Heart left ventricle (tissue), 13 donors: ENCODE measurements at regions not wholly inside any gene's neighbourhood (a gene's known extent, or its start where the extent isn't known, plus 50 kb on each side); places are given as distances from the start of the nearest gene placed in this dataset.

Experiments
- CTCF ChIP-seq, 12 donors: fragments of 200-600 bp; sonication (generic) in 4 of 12; IDR thresholded peaks; one replicate each; pipeline versions ENCODE4 v1.5.0 to v1.8.0; 2018 to 2022; ENCODE audit warnings: antibody characterized with exemption in 12 of 12, mild to moderate bottlenecking in 5 of 12
- POLR2A ChIP-seq, 2 donors: fragments of 450-650 bp; IDR thresholded peaks; one replicate each; pipeline ENCODE4 v1.6.1; 2017; ENCODE audit warnings: antibody characterized with exemption in 2 of 2, mild to moderate bottlenecking in 2 of 2, moderate library complexity in 2 of 2
- donor health status: ischemic (EF 13 %, LVEDD 7.1; RV severe dilation, severe dysfunction).
- donor health status: DM: no; HTN: yes; CAD: no.
- donor health status: DM: no; HTN: no; CAD: no.
- donor health status: ischemic (EF 25% LVEDD 6.9; RV normal size, moderate dysfunction).
- donor health status: ischemic (EF 25% LVEDD 5.7; RV mildly dilated, moderate dysfunction).
- donor health status: ischemic (EF 35%, LVEDD 5.7; RV mildly dilated, moderate dysfunction).
- donor health status: nonischemic (EF 11% LVEDD 7.7; RV severe dilation, severe dysfunction).
- donor health status: DM: yes; HTN: yes; CAD: no.
- donor health status: PGD.
- donor health status: ischemic (EF 29% LVEDD 5.4; RV normal size, mild dysfunction).
- donor health status: nonischemic (EF 23%, LVEDD 6.1; RV moderate dilation, normal function).

- TF ChIP-seq POLR2A (IDR thresholded peaks at IDR 0.05), result no peak
- TF ChIP-seq CTCF (IDR thresholded peaks at IDR 0.05), result peak in 3 of 12 donors; percentile 11 to 30 (median 16)
Observed at GRCh38 chr6:130282234-130282995, 59.7 kb upstream of the SAMD3 start.
